ENCODE measurements at regions not wholly inside any gene's neighbourhood (a gene's known extent, or its start where the extent isn't known, plus 50 kb on each side); places are given as distances from the start of the nearest gene placed in this dataset.

GRCh38 chr6:125577124-125577662, 172.2 kb upstream of the HEY2 start:
- Histone ChIP-seq H3K27me3 (ENCODE audit: insufficient read depth, low read length) (no peaks in the 10 kb centered on the region), H2BK120ac (ENCODE audit: low read depth, low read length, poor library complexity, severe bottlenecking) (no peak overlapping the region), H4K20me1 (ENCODE audit: control insufficient read depth, insufficient read depth, insufficient read length) (no peaks in the 10 kb centered on the region), H2BK12ac (ENCODE audit: insufficient read length, low read depth, low read length) (no peak overlapping the region), H2BK15ac (ENCODE audit: low read depth, low read length) (no peak overlapping the region), H3K23ac (ENCODE audit: insufficient read length, low read depth, low read length) (no peak overlapping the region), H2AFZ (ENCODE audit: low read length) (no peak overlapping the region), H3K18ac (ENCODE audit: insufficient read length, low read depth, low read length) (no peak overlapping the region), H3K4ac (ENCODE audit: low read depth, low read length) (no peak overlapping the region), H3K23me2 (ENCODE audit: insufficient read length, low read depth, low read length, poor library complexity, severe bottlenecking) (no peaks in the 10 kb centered on the region), H4K91ac (ENCODE audit: insufficient read length, low read depth, low read length) (no peak overlapping the region), H2BK20ac (ENCODE audit: low read depth, low read length, poor library complexity, severe bottlenecking) (no peak overlapping the region), H3T11ph (ENCODE audit: low read length) (no peak overlapping the region), H3K9me3 (ENCODE audit: control insufficient read depth, low read depth, low read length) (no peaks in the 10 kb centered on the region), H2BK5ac (ENCODE audit: insufficient read length, low read length) (no peak overlapping the region), H4K8ac (replicated peaks; ENCODE audit: insufficient read length, low read depth, low read length) (no peak overlapping the region), H3K9ac (ENCODE audit: extremely low read depth, insufficient read length, low read length) (no peak overlapping the region), H3K79me1 (ENCODE audit: insufficient read depth, low read depth, low read length, poor library complexity, severe bottlenecking) (no peaks in the 10 kb centered on the region), H3K79me2 (ENCODE audit: insufficient read depth, low read length) (no peaks in the 10 kb centered on the region), H4K5ac (ENCODE audit: insufficient read length, low read depth, low read length) (no peak overlapping the region), H3K27ac (ENCODE audit: insufficient read length, low read depth, low read length) (no peak overlapping the region), H2AK5ac (ENCODE audit: insufficient read length, low read length) (no peak overlapping the region), H3K14ac (ENCODE audit: insufficient read depth, low read length) (no peak overlapping the region), H3K56ac (ENCODE audit: insufficient read length, low read depth, low read length) (no peak overlapping the region), H3K4me2 (ENCODE audit: insufficient read depth, insufficient read length, low read length) (no peak overlapping the region), H3K4me1 (ENCODE audit: insufficient read depth, low read length) (no peaks in the 10 kb centered on the region; the same call in 1 of the 2 replicates)
- no CpG with 5 or more reads among the region's 3 CpGs for WGBS (ENCODE audit: extremely low coverage, insufficient read length, low lambda C conversion rate)
- Mint-ChIP-seq H3K4me3 (no peak overlapping the region), H3K4me1 (peaks cover 6% of the 10 kb centered on the region in 2 experiments), H3K9me3 (0 out of 5 replicates have a peak, but pooled peaks cover 0 to 5% of the 10 kb centered on the region in 2 experiments), H3K27me3 (ENCODE audit: low read depth) (no peaks in the 10 kb centered on the region; the same call in 1 of the 2 replicates), H3K27ac (no peak overlapping the region), H3K36me3 (ENCODE audit: insufficient read depth in 1 of 3, low read depth in 3 of 3) (no peaks in the 10 kb centered on the region)
- no peak for TF ChIP-seq CTCF (conservative IDR thresholded peaks at IDR 0.05)
- no peak for DNase-seq
